Stomach (tissue), 4 donors: ENCODE measurements at regions not wholly inside any gene's neighbourhood (a gene's known extent, or its start where the extent isn't known, plus 50 kb on each side); places are given as distances from the start of the nearest gene placed in this dataset.

Source experiments
- EP300 ChIP-seq: sonication (generic); formaldehyde crosslinking; IDR thresholded peaks from one replicate; pipeline ENCODE4 v1.6.1; 2017; ENCODE audit warnings: antibody characterized with exemption
- TF ChIP-seq, protein P1 (sequence below), 7 experiments: fragments of 450-650 bp in 4 of 7; fragments of 200-600 bp in 3 of 7; sonication (generic) in 3 of 7; IDR thresholded peaks; one replicate each; pipeline ENCODE4 v1.5.1; 2016 to 2019; ENCODE audit warnings: antibody characterized with exemption in 7 of 7, control low read depth in 2 of 7, mild to moderate bottlenecking in 1 of 7

GRCh38 chr2:18133310-18133709, 254.8 kb downstream of the KCNS3 start:
- TF ChIP-seq EP300, result no peak
- TF ChIP-seq, protein P1, sequence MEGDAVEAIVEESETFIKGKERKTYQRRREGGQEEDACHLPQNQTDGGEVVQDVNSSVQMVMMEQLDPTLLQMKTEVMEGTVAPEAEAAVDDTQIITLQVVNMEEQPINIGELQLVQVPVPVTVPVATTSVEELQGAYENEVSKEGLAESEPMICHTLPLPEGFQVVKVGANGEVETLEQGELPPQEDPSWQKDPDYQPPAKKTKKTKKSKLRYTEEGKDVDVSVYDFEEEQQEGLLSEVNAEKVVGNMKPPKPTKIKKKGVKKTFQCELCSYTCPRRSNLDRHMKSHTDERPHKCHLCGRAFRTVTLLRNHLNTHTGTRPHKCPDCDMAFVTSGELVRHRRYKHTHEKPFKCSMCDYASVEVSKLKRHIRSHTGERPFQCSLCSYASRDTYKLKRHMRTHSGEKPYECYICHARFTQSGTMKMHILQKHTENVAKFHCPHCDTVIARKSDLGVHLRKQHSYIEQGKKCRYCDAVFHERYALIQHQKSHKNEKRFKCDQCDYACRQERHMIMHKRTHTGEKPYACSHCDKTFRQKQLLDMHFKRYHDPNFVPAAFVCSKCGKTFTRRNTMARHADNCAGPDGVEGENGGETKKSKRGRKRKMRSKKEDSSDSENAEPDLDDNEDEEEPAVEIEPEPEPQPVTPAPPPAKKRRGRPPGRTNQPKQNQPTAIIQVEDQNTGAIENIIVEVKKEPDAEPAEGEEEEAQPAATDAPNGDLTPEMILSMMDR (IDR thresholded peaks at IDR 0.05), result no peak
